ENCODE measurements at regions not wholly inside any gene's neighbourhood (a gene's known extent, or its start where the extent isn't known, plus 50 kb on each side); places are given as distances from the start of the nearest gene placed in this dataset.

- Mint-ChIP-seq H3K27me3 (ENCODE audit: insufficient read depth, low read depth) (no peaks in the 10 kb centered on the region), H3K27ac (no peak overlapping the region), H3K9me3 (peaks cover 22% of the 10 kb centered on the region), H3K4me3 (no peak overlapping the region), H3K36me3 (no peaks in the 10 kb centered on the region), H3K4me1 (peaks cover 7% of the 10 kb centered on the region)
- Histone ChIP-seq H3K79me2 (ENCODE audit: low read depth) (no peaks in the 10 kb centered on the region), H3F3A (ENCODE audit: low read depth) (no peaks in the 10 kb centered on the region), H2AFZ (replicated peaks) (no peak overlapping the region), H3K4me1 (peaks cover 9% of the 10 kb centered on the region), H3K9me3 (ENCODE audit: low read depth) (peaks cover 17% of the 10 kb centered on the region), H3K36me3 (no peaks in the 10 kb centered on the region), H3K27ac (no peak overlapping the region), H3K4me2 (no peak overlapping the region), H4K20me1 (ENCODE audit: low read depth) (no peaks in the 10 kb centered on the region), H3K27me3 (no peaks in the 10 kb centered on the region), H3K4me3 (no peak overlapping the region), H3K9ac (no peak overlapping the region)
- TF ChIP-seq EZH2phosphoT487 (IDR thresholded peaks at IDR 0.05): no peak
- DNase-seq (ENCODE audit: low spot score): no peak
Measured at GRCh38 chr7:84553711-84554110, 359.1 kb upstream of the SEMA3A start.

GRCh38 chr7:84549409-84549808, 354.8 kb upstream of the SEMA3A start:
- TF ChIP-seq EZH2phosphoT487 (IDR thresholded peaks at IDR 0.05): no peak
- no peak for TF ChIP-seq EZH2 (IDR thresholded peaks at IDR 0.05)
- TF ChIP-seq, protein P1, sequence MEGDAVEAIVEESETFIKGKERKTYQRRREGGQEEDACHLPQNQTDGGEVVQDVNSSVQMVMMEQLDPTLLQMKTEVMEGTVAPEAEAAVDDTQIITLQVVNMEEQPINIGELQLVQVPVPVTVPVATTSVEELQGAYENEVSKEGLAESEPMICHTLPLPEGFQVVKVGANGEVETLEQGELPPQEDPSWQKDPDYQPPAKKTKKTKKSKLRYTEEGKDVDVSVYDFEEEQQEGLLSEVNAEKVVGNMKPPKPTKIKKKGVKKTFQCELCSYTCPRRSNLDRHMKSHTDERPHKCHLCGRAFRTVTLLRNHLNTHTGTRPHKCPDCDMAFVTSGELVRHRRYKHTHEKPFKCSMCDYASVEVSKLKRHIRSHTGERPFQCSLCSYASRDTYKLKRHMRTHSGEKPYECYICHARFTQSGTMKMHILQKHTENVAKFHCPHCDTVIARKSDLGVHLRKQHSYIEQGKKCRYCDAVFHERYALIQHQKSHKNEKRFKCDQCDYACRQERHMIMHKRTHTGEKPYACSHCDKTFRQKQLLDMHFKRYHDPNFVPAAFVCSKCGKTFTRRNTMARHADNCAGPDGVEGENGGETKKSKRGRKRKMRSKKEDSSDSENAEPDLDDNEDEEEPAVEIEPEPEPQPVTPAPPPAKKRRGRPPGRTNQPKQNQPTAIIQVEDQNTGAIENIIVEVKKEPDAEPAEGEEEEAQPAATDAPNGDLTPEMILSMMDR (IDR thresholded peaks at IDR 0.05): no peak
- Histone ChIP-seq H3K27me3 (no peaks in the 10 kb centered on the region), H3K4me2 (peak overlapping the region; percentile 59), H3K9me3 (ENCODE audit: low read depth) (no peaks in the 10 kb centered on the region), H3K36me3 (no peaks in the 10 kb centered on the region), H2AFZ (replicated peaks) (peak overlapping the region; percentile 64), H3K4me3 (no peak overlapping the region), H3K27ac (no peak overlapping the region), H3K4me1 (peaks cover 22% of the 10 kb centered on the region), H3K9ac (no peak overlapping the region), H4K20me1 (ENCODE audit: low read depth) (no peaks in the 10 kb centered on the region), H3K79me2 (ENCODE audit: low read depth) (no peaks in the 10 kb centered on the region), H3F3A (ENCODE audit: low read depth) (peaks cover 17% of the 10 kb centered on the region)
- H3K27me3 Mint-ChIP-seq (ENCODE audit: insufficient read depth, low read depth): no peaks in the 10 kb centered on the region
- H3K9me3 Mint-ChIP-seq: peaks cover 7% of the 10 kb centered on the region
- no peak for DNase-seq (ENCODE audit: low spot score)
- peaks cover 2% of the 10 kb centered on the region for H3K36me3 Mint-ChIP-seq
- no peak overlapping the region for H3K4me3 Mint-ChIP-seq
- peaks cover 22% of the 10 kb centered on the region for H3K4me1 Mint-ChIP-seq
- no peak overlapping the region for H3K27ac Mint-ChIP-seq

- H3K4me1 ChIP-seq: peaks cover 22% of the 10 kb centered on the region
- H3K79me2 ChIP-seq (ENCODE audit: low read depth): no peaks in the 10 kb centered on the region
- peaks cover 17% of the 10 kb centered on the region for H3F3A ChIP-seq (ENCODE audit: low read depth)
- H3K9ac ChIP-seq: no peak overlapping the region
- no peaks in the 10 kb centered on the region for H4K20me1 ChIP-seq (ENCODE audit: low read depth)
- Mint-ChIP-seq H3K27ac (peak overlapping the region; percentile 50), H3K9me3 (peaks cover 4% of the 10 kb centered on the region), H3K4me1 (peaks cover 22% of the 10 kb centered on the region), H3K27me3 (ENCODE audit: insufficient read depth, low read depth) (no peaks in the 10 kb centered on the region), H3K36me3 (peaks cover 2% of the 10 kb centered on the region), H3K4me3 (no peak overlapping the region)
- peak overlapping the region; percentile 59 for H3K4me2 ChIP-seq
- TF ChIP-seq, protein P1 (IDR thresholded peaks at IDR 0.05): no peak
- TF ChIP-seq EZH2phosphoT487 (IDR thresholded peaks at IDR 0.05) (no peak), EZH2 (IDR thresholded peaks at IDR 0.05) (no peak)
- DNase-seq (ENCODE audit: low spot score): peak; percentile 83
- H3K36me3 ChIP-seq: no peaks in the 10 kb centered on the region
- H3K27me3 ChIP-seq: no peaks in the 10 kb centered on the region
- peak overlapping the region; percentile 2 for H3K4me3 ChIP-seq
- peak overlapping the region; percentile 64 for H2AFZ ChIP-seq (replicated peaks)
- peak overlapping the region; percentile 62 for H3K27ac ChIP-seq
- no peaks in the 10 kb centered on the region for H3K9me3 ChIP-seq (ENCODE audit: low read depth)
Measured at GRCh38 chr7:84548366-84549365, 354.1 kb upstream of the SEMA3A start.

GRCh38 chr7:84547331-84547730, 352.7 kb upstream of the SEMA3A start:
- Mint-ChIP-seq H3K27ac (no peak overlapping the region), H3K27me3 (ENCODE audit: insufficient read depth, low read depth) (no peaks in the 10 kb centered on the region), H3K4me1 (peaks cover 22% of the 10 kb centered on the region), H3K4me3 (no peak overlapping the region), H3K9me3 (peaks cover 4% of the 10 kb centered on the region), H3K36me3 (peaks cover 2% of the 10 kb centered on the region)
- peak overlapping the region; percentile 17 for H3K27ac ChIP-seq
- no peaks in the 10 kb centered on the region for H3K36me3 ChIP-seq
- H3K79me2 ChIP-seq (ENCODE audit: low read depth): no peaks in the 10 kb centered on the region
- TF ChIP-seq EZH2phosphoT487 (IDR thresholded peaks at IDR 0.05): no peak
- no peak for TF ChIP-seq EZH2 (IDR thresholded peaks at IDR 0.05)
- TF ChIP-seq, protein P1 (IDR thresholded peaks at IDR 0.05): no peak
- H3K4me2 ChIP-seq: peak overlapping the region; percentile 59
- no peak for DNase-seq (ENCODE audit: low spot score)
- no peak overlapping the region for H3K4me3 ChIP-seq
- H3K4me1 ChIP-seq: peaks cover 22% of the 10 kb centered on the region
- no peaks in the 10 kb centered on the region for H4K20me1 ChIP-seq (ENCODE audit: low read depth)
- no peaks in the 10 kb centered on the region for H3K27me3 ChIP-seq
- H3K9me3 ChIP-seq (ENCODE audit: low read depth): no peaks in the 10 kb centered on the region
- no peak overlapping the region for H2AFZ ChIP-seq (replicated peaks)
- no peak overlapping the region for H3K9ac ChIP-seq
- H3F3A ChIP-seq (ENCODE audit: low read depth): peaks cover 17% of the 10 kb centered on the region

All from neural progenitor cell (in vitro differentiated cells).